ENCODE measurements at regions not wholly inside any gene's neighbourhood (a gene's known extent, or its start where the extent isn't known, plus 50 kb on each side); places are given as distances from the start of the nearest gene placed in this dataset.

- H3K4me3 ChIP-seq (ENCODE audit: low read length): no peak overlapping the region
- no peaks in the 10 kb centered on the region for H3K36me3 ChIP-seq (ENCODE audit: insufficient read depth, low read length)
- H2AFZ ChIP-seq (ENCODE audit: low read depth, low read length): no peak overlapping the region
- H3K27me3 ChIP-seq (ENCODE audit: insufficient read depth, low read length): no peaks in the 10 kb centered on the region
- H3K9me3 ChIP-seq (ENCODE audit: low read length): no peaks in the 10 kb centered on the region
- no peaks in the 10 kb centered on the region for H3K4me1 ChIP-seq (ENCODE audit: insufficient read depth, low read length)
Observed at GRCh38 chr13:22629374-22629773, 551.4 kb upstream of the SGCG start.

DNA sequence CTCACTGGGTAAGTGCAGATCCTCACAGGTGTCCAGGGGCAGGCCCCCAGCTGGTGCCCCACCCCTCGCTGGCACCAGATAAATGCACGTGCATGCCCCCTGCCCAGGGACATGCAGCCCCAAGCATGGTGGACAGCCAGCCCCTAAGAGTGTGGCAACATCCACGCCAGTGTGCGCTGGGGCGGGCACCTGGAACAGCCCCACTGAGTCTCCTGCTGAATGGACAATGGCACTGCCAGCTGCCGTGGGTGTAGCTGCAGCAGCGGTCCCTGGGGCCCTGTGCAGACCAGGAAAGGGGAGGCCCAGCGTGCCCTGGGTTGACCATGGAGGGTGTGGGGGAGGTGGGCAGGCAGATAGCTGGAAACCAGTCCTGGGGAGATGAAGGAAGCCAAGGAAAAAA, 538.7 kb upstream of the SGCG start:
- no peak overlapping the region for H3K4me3 ChIP-seq (ENCODE audit: low read length)
- H3K4me1 ChIP-seq (ENCODE audit: insufficient read depth, low read length): no peaks in the 10 kb centered on the region
- no peak overlapping the region for H2AFZ ChIP-seq (ENCODE audit: low read depth, low read length)
- no peaks in the 10 kb centered on the region for H3K9me3 ChIP-seq (ENCODE audit: low read length)
- H3K27me3 ChIP-seq (ENCODE audit: insufficient read depth, low read length): no peaks in the 10 kb centered on the region
- no peaks in the 10 kb centered on the region for H3K36me3 ChIP-seq (ENCODE audit: insufficient read depth, low read length)

DNA sequence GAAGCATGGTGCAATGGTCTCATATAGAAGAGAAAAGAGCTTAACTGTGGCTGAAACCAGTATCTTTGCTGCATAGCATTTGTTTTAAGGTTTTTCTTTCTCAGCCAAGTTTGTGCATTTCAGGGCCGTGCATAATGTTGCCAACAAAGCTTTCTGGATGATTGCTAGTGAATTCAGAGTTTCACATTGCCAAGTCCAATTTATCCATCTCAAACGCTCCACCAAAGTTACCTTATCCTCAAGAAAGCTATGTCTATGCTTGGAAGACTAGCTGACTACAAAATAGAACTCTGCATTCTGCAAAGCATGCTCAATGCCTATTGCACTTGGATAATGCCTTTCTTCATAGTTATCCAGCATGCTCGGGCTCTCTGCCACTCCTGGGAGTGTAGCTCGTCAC, 535.8 kb upstream of the SGCG start:
- Histone ChIP-seq H3K4me1 (ENCODE audit: insufficient read depth, low read length) (no peaks in the 10 kb centered on the region), H2AFZ (ENCODE audit: low read depth, low read length) (no peak overlapping the region), H3K36me3 (ENCODE audit: insufficient read depth, low read length) (no peaks in the 10 kb centered on the region), H3K4me3 (ENCODE audit: low read length) (no peak overlapping the region), H3K27me3 (ENCODE audit: insufficient read depth, low read length) (no peaks in the 10 kb centered on the region), H3K9me3 (ENCODE audit: low read length) (no peaks in the 10 kb centered on the region)

DNA sequence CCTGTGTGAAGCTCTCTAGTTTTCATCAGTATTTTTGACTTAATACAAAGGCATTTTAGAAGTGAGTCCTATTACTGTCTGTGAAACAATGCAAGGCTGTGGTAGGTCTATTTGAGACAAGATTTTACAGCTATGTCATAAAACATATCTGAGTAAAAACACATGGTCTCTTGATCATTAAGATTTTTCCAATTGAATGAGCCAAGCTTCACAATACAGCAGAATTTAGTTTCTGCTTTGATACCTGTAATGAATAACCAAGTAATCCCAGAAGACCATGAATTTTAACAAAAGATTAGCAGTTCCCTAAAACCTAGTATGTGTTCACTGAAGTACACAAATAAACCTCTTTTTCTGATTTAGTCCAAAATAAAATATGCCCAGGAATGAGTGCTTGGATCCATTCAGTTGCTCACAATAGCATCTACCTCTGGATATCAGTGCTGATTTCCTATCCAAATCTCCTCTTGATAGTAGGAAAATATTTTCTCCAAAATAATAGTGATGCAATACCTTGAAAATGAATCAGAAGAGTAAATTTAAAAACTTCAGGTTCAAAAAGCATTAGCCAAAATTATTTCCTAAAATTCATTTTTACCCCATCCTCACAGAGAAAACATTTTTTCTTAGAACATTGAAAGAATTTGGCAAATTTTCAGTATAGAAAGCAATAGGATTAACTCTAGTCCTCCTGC, 533.5 kb upstream of the SGCG start:
- H3K4me3 ChIP-seq (ENCODE audit: low read length): no peak overlapping the region
- no peak overlapping the region for H2AFZ ChIP-seq (ENCODE audit: low read depth, low read length)
- H3K4me1 ChIP-seq (ENCODE audit: insufficient read depth, low read length): no peaks in the 10 kb centered on the region
- no peaks in the 10 kb centered on the region for H3K36me3 ChIP-seq (ENCODE audit: insufficient read depth, low read length)
- no peaks in the 10 kb centered on the region for H3K9me3 ChIP-seq (ENCODE audit: low read length)
- no peaks in the 10 kb centered on the region for H3K27me3 ChIP-seq (ENCODE audit: insufficient read depth, low read length)

- H3K4me1 ChIP-seq (ENCODE audit: insufficient read depth, low read length): no peaks in the 10 kb centered on the region
- no peak overlapping the region for H3K4me3 ChIP-seq (ENCODE audit: low read length)
- H2AFZ ChIP-seq (ENCODE audit: low read depth, low read length): peak overlapping the region; percentile 54
- H3K9me3 ChIP-seq (ENCODE audit: low read length): no peaks in the 10 kb centered on the region
- H3K27me3 ChIP-seq (ENCODE audit: insufficient read depth, low read length): no peaks in the 10 kb centered on the region
- H3K36me3 ChIP-seq (ENCODE audit: insufficient read depth, low read length): no peaks in the 10 kb centered on the region
Observed at GRCh38 chr13:22648320-22648801, 532.4 kb upstream of the SGCG start.

DNA sequence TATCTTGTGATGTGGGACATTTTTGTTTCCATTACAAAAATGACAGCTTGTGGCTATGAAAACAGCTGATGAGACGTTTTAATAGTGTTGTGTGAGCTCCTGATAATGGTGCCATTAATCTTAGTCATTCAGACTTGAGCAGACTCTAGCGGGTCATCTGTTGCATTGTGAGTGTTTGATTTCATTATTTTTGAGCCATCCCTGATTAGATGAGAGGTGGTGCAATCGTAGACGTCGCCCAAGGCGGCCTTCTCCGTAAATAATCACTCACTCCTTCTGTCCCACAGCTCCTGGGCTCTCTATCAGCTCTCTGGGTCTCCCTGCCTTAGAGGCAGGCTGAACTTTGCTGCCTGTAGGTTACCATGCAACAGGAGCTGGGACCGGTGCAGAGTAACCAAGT, 528.0 kb upstream of the SGCG start:
- Histone ChIP-seq H3K36me3 (ENCODE audit: insufficient read depth, low read length) (no peaks in the 10 kb centered on the region), H3K4me3 (ENCODE audit: low read length) (no peak overlapping the region), H2AFZ (ENCODE audit: low read depth, low read length) (no peak overlapping the region), H3K27me3 (ENCODE audit: insufficient read depth, low read length) (no peaks in the 10 kb centered on the region), H3K4me1 (ENCODE audit: insufficient read depth, low read length) (no peaks in the 10 kb centered on the region), H3K9me3 (ENCODE audit: low read length) (no peaks in the 10 kb centered on the region)

DNA sequence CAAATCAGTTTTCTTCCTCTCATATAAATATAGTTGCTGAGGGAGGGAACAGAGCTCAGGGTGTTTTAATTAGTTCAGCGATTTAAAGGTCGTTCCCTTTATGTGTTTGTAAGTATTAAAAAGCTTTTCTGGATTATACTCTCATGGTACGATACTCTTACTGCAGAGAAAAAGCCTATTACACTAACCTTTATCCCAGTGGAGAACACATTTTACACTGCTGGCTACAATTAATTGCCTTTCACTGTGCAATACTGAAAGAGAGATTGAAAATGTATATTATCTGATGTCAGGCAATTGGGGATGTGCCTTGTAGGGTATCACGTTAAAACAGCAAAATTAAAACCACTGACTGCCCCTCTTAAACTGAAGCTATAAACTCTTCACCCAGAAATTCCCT, 526.9 kb upstream of the SGCG start:
- H3K9me3 ChIP-seq (ENCODE audit: low read length): no peaks in the 10 kb centered on the region
- H3K4me1 ChIP-seq (ENCODE audit: insufficient read depth, low read length): no peaks in the 10 kb centered on the region
- H3K4me3 ChIP-seq (ENCODE audit: low read length): no peak overlapping the region
- no peak overlapping the region for H2AFZ ChIP-seq (ENCODE audit: low read depth, low read length)
- no peaks in the 10 kb centered on the region for H3K36me3 ChIP-seq (ENCODE audit: insufficient read depth, low read length)
- no peaks in the 10 kb centered on the region for H3K27me3 ChIP-seq (ENCODE audit: insufficient read depth, low read length)

GRCh38 chr13:22655106-22655852, 525.5 kb upstream of the SGCG start:
- no peaks in the 10 kb centered on the region for H3K9me3 ChIP-seq (ENCODE audit: low read length)
- no peaks in the 10 kb centered on the region for H3K4me1 ChIP-seq (ENCODE audit: insufficient read depth, low read length)
- H2AFZ ChIP-seq (ENCODE audit: low read depth, low read length): no peak overlapping the region
- H3K27me3 ChIP-seq (ENCODE audit: insufficient read depth, low read length): no peaks in the 10 kb centered on the region
- H3K4me3 ChIP-seq (ENCODE audit: low read length): no peak overlapping the region
- no peaks in the 10 kb centered on the region for H3K36me3 ChIP-seq (ENCODE audit: insufficient read depth, low read length)

- no peak overlapping the region for H2AFZ ChIP-seq (ENCODE audit: low read depth, low read length)
- no peaks in the 10 kb centered on the region for H3K27me3 ChIP-seq (ENCODE audit: insufficient read depth, low read length)
- H3K4me1 ChIP-seq (ENCODE audit: insufficient read depth, low read length): no peaks in the 10 kb centered on the region
- no peaks in the 10 kb centered on the region for H3K9me3 ChIP-seq (ENCODE audit: low read length)
- no peaks in the 10 kb centered on the region for H3K36me3 ChIP-seq (ENCODE audit: insufficient read depth, low read length)
- H3K4me3 ChIP-seq (ENCODE audit: low read length): no peak overlapping the region
Observed at GRCh38 chr13:22662771-22663170, 518.0 kb upstream of the SGCG start.

DNA sequence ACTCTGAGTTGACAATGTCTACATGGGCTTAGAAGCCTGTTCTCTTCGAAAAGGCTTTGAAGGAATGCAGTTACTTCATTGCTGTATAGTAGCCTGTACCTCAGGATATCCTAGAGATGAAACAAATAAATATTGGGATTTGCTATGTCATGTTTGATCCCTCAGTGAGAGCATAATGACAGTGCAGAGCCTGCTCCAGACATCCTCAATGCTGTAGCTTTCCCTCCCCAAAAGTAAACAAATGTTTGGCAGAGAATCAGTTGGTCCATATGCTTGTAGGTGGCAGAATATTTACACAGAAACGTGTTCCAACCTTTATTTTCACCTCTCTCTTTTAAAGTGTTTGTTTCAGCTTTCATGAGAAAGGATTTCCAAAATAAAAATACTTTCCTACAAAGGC, 515.3 kb upstream of the SGCG start:
- H3K4me1 ChIP-seq (ENCODE audit: insufficient read depth, low read length): no peaks in the 10 kb centered on the region
- no peaks in the 10 kb centered on the region for H3K27me3 ChIP-seq (ENCODE audit: insufficient read depth, low read length)
- no peaks in the 10 kb centered on the region for H3K36me3 ChIP-seq (ENCODE audit: insufficient read depth, low read length)
- no peaks in the 10 kb centered on the region for H3K9me3 ChIP-seq (ENCODE audit: low read length)
- H3K4me3 ChIP-seq (ENCODE audit: low read length): no peak overlapping the region
- no peak overlapping the region for H2AFZ ChIP-seq (ENCODE audit: low read depth, low read length)

GRCh38 chr13:22690756-22691155, 490.0 kb upstream of the SGCG start:
- H3K27me3 ChIP-seq (ENCODE audit: insufficient read depth, low read length): no peaks in the 10 kb centered on the region
- no peak overlapping the region for H2AFZ ChIP-seq (ENCODE audit: low read depth, low read length)
- no peaks in the 10 kb centered on the region for H3K36me3 ChIP-seq (ENCODE audit: insufficient read depth, low read length)
- no peaks in the 10 kb centered on the region for H3K9me3 ChIP-seq (ENCODE audit: low read length)
- no peak overlapping the region for H3K4me3 ChIP-seq (ENCODE audit: low read length)
- no peaks in the 10 kb centered on the region for H3K4me1 ChIP-seq (ENCODE audit: insufficient read depth, low read length)

- no peaks in the 10 kb centered on the region for H3K9me3 ChIP-seq (ENCODE audit: low read length)
- H3K36me3 ChIP-seq (ENCODE audit: insufficient read depth, low read length): no peaks in the 10 kb centered on the region
Observed at GRCh38 chr13:22693691-22694090, 487.1 kb upstream of the SGCG start.

GRCh38 chr13:22696433-22696832, 484.3 kb upstream of the SGCG start:
- no peaks in the 10 kb centered on the region for H3K27me3 ChIP-seq (ENCODE audit: insufficient read depth, low read length)
- no peak overlapping the region for H2AFZ ChIP-seq (ENCODE audit: low read depth, low read length)
- no peaks in the 10 kb centered on the region for H3K4me1 ChIP-seq (ENCODE audit: insufficient read depth, low read length)
- no peak overlapping the region for H3K4me3 ChIP-seq (ENCODE audit: low read length)
- H3K36me3 ChIP-seq (ENCODE audit: insufficient read depth, low read length): no peaks in the 10 kb centered on the region
- no peaks in the 10 kb centered on the region for H3K9me3 ChIP-seq (ENCODE audit: low read length)

More at GRCh38 chr13:22693691-22694090, 487.1 kb upstream of the SGCG start:
- H3K4me1 ChIP-seq (ENCODE audit: insufficient read depth, low read length): no peaks in the 10 kb centered on the region
- no peaks in the 10 kb centered on the region for H3K27me3 ChIP-seq (ENCODE audit: insufficient read depth, low read length)
- H2AFZ ChIP-seq (ENCODE audit: low read depth, low read length): no peak overlapping the region
- H3K4me3 ChIP-seq (ENCODE audit: low read length): no peak overlapping the region

Data from neuron (in vitro differentiated cells).